OCI-LY3 (cell line): ENCODE measurements at regions not wholly inside any gene's neighbourhood (a gene's known extent, or its start where the extent isn't known, plus 50 kb on each side); places are given as distances from the start of the nearest gene placed in this dataset.

Experiments
- EZH2phosphoT487 ChIP-seq: fragments of 200-600 bp; shearing (Covaris generic); IDR thresholded peaks from 2 replicates; pipeline ENCODE4 v1.6.1; 2018; ENCODE audit warnings: antibody characterized with exemption, mixed run types, low read depth
- TF ChIP-seq, protein P1 (sequence below): fragments of 200-600, 300-600 bp; sonication (generic); IDR thresholded peaks from 2 replicates; pipeline ENCODE4 v1.5.1; 2014; ENCODE audit warnings: antibody characterized with exemption, low read length, low read depth

DNA sequence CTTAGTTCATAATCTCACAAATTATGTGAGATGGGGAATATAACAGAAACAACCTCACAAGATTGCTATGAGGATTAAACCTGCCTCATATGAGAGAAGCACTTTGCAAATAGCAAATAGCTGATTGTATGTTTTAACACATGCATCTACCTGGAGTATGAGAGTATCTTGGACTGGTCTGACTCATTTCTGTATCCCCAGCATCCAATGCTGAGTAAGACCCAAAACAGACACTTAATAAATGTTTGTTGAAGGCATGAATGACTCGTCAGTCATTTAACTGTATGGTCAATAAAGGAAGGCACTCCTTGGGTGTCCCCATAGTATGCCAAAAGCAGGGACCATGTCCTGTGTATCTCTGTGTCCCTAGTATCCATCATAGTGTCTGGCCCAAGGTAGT is 350.9 kb upstream of the F9 start:
- TF ChIP-seq, protein P1, sequence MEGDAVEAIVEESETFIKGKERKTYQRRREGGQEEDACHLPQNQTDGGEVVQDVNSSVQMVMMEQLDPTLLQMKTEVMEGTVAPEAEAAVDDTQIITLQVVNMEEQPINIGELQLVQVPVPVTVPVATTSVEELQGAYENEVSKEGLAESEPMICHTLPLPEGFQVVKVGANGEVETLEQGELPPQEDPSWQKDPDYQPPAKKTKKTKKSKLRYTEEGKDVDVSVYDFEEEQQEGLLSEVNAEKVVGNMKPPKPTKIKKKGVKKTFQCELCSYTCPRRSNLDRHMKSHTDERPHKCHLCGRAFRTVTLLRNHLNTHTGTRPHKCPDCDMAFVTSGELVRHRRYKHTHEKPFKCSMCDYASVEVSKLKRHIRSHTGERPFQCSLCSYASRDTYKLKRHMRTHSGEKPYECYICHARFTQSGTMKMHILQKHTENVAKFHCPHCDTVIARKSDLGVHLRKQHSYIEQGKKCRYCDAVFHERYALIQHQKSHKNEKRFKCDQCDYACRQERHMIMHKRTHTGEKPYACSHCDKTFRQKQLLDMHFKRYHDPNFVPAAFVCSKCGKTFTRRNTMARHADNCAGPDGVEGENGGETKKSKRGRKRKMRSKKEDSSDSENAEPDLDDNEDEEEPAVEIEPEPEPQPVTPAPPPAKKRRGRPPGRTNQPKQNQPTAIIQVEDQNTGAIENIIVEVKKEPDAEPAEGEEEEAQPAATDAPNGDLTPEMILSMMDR: no peak
- TF ChIP-seq EZH2phosphoT487: no peak
